ENCODE measurements at regions not wholly inside any gene's neighbourhood (a gene's known extent, or its start where the extent isn't known, plus 50 kb on each side); places are given as distances from the start of the nearest gene placed in this dataset.

DNA sequence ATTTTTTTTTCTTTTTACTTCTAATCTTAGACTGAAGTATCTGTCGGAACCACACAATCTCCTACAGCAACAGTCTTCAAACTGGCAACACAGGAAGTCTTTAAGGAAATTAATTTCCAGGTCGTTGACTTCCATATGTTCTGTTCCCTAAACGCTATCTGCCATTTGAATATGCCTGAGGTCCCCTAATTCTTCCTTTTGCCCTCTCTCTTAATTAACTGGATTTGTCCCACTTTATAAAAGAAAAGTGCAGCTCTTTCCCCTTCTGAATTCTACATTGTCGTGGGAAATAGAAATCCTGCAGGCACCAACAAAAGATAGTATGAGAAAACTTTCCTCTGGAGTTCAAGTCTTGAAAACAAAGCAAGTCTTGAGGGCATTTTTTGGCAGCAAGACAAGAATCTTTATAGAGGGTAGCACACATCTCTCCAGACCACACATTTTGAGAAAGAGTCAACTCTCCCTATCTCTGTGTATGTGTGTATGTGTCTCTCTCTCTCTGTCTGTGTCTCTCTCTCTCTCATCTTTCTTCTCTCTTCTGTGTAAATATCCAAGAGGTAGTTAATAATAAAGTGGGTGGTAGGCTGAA lies 879.8 kb downstream of the SOCS6 start:
- H3K9me3 ChIP-seq: peaks cover 0 to 4% of the 10 kb centered on the region in 2 donors
- DNase-seq (no peak), ATAC-seq (no peak)
- no peak overlapping the region for H3K4me3 ChIP-seq
- no peaks in the 10 kb centered on the region for H3K4me1 ChIP-seq
- TF ChIP-seq, protein P1, sequence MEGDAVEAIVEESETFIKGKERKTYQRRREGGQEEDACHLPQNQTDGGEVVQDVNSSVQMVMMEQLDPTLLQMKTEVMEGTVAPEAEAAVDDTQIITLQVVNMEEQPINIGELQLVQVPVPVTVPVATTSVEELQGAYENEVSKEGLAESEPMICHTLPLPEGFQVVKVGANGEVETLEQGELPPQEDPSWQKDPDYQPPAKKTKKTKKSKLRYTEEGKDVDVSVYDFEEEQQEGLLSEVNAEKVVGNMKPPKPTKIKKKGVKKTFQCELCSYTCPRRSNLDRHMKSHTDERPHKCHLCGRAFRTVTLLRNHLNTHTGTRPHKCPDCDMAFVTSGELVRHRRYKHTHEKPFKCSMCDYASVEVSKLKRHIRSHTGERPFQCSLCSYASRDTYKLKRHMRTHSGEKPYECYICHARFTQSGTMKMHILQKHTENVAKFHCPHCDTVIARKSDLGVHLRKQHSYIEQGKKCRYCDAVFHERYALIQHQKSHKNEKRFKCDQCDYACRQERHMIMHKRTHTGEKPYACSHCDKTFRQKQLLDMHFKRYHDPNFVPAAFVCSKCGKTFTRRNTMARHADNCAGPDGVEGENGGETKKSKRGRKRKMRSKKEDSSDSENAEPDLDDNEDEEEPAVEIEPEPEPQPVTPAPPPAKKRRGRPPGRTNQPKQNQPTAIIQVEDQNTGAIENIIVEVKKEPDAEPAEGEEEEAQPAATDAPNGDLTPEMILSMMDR (IDR thresholded peaks at IDR 0.05): no peak
- no peaks in the 10 kb centered on the region for H3K27me3 ChIP-seq
- intact Hi-C loops (cut with DNase I): no loop called here
- no peak overlapping the region for H3K27ac ChIP-seq
- H3K36me3 ChIP-seq: no peaks in the 10 kb centered on the region

DNA sequence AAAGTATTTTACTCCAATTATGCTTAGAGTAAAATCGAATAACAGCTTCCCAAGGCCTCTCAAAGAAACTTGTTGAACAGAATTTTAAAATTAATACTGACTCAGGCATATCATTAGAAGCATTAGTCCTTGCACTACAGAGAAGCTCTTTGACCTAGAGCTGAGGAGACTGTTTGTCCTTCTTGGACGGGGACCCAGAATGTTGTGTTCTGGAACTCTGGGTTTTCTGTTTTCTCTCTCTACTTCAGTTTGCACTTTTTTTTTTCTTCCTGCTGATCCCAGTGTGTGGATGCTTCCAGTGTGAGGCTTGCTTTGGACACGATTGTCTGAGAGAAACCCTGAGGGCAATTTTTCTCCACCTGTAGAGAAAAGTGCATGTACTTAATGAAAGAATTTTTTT lies 847.6 kb downstream of the SOCS6 start:
- Histone ChIP-seq H3K27ac (no peak overlapping the region), H3K4me3 (no peak overlapping the region), H3K27me3 (no peaks in the 10 kb centered on the region), H3K36me3 (no peaks in the 10 kb centered on the region), H3K9me3 (peaks cover 0 to 2% of the 10 kb centered on the region in 2 donors), H3K4me1 (no peaks in the 10 kb centered on the region)
- ATAC-seq (no peak), DNase-seq (no peak)
- intact Hi-C loops (cut with DNase I): no loop called here
- TF ChIP-seq, protein P1 (IDR thresholded peaks at IDR 0.05): no peak

DNA sequence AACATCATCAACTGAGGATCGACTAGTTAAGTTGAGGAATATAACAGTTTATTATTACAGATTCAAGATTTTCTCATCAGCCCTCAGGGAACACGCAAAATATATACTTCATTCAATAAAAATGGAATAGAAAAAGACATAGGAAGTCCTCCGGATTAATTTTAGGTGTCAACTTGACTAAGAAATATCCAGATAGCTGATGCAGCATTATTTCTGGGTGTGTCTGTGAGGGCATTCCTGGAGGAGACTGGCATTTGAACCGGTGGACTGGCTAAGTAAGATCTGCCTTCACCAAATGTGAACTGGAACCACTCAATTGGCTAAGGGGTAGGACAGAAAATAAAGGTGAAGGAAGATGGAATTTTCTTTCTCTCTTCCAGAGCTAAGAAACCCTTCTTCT lies 845.3 kb downstream of the SOCS6 start:
- Histone ChIP-seq H3K27ac (no peak overlapping the region), H3K4me1 (no peaks in the 10 kb centered on the region), H3K4me3 (no peak overlapping the region), H3K9me3 (peaks cover 0 to 2% of the 10 kb centered on the region in 2 donors), H3K27me3 (no peaks in the 10 kb centered on the region), H3K36me3 (no peaks in the 10 kb centered on the region)
- ATAC-seq (no peak), DNase-seq (no peak)
- intact Hi-C loops (cut with DNase I): no loop called here
- TF ChIP-seq, protein P1 (IDR thresholded peaks at IDR 0.05): no peak

DNA sequence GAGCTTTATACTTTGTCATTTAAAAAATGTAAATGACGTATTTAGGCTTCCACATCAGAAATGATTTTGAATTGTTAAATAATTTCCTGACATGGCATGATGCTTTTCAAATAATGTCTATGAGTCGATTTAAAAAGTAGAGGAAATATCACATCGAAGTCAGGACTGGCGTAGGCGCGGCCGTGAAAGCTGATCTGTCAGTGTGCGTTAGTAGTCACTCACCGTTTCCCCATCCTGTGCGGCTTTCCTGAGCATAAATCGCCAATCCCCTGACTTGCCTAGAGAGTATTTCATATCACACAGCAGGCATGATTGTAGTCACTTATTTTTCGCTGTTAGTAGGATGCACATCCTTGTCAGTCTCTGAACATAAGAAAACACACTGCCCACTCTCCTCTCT lies 843.1 kb downstream of the SOCS6 start:
- ATAC-seq: no peak

DNA sequence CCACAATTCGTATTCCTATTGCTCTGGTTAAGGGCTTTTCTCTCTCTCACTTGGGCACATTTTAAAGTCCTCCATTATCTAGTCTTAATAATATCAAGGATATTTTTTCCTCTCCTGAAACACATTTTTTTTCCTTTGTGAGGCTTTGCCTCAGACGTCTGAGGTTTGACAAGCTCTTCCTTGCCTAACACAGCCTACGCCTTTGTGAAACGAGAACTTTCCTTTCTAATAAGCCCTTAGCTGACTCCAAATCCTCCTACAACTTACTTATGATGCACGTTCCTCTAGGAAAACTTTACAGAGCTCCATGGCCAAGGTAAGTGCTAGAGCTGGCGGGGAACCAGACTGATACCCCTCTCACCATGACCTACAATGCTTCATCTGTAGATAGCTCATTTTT lies 841.5 kb downstream of the SOCS6 start:
- Histone ChIP-seq H3K4me1 (no peaks in the 10 kb centered on the region), H3K27ac (no peak overlapping the region), H3K27me3 (no peaks in the 10 kb centered on the region), H3K9me3 (peaks cover 0 to 2% of the 10 kb centered on the region in 2 donors), H3K4me3 (no peak overlapping the region), H3K36me3 (no peaks in the 10 kb centered on the region)
- intact Hi-C loops (cut with DNase I): no loop called here
- TF ChIP-seq, protein P1 (IDR thresholded peaks at IDR 0.05): no peak
- DNase-seq: no peak
- ATAC-seq: no peak

More for the DNA sequence above, 843.1 kb downstream of the SOCS6 start:
- no peak overlapping the region for H3K4me3 ChIP-seq
- DNase-seq: no peak
- intact Hi-C loops (cut with DNase I): no loop called here
- TF ChIP-seq, protein P1 (IDR thresholded peaks at IDR 0.05): no peak
- no peak overlapping the region for H3K27ac ChIP-seq
- H3K36me3 ChIP-seq: no peaks in the 10 kb centered on the region
- no peaks in the 10 kb centered on the region for H3K4me1 ChIP-seq
- peaks cover 0 to 2% of the 10 kb centered on the region in 2 donors for H3K9me3 ChIP-seq
- no peaks in the 10 kb centered on the region for H3K27me3 ChIP-seq

Data from left lung (tissue), 4 donors.